Endodermal cell (in vitro differentiated cells): ENCODE measurements at regions not wholly inside any gene's neighbourhood (a gene's known extent, or its start where the extent isn't known, plus 50 kb on each side); places are given as distances from the start of the nearest gene placed in this dataset.

Experiments
- DNase-seq: peaks from one replicate; pipeline ENCODE4 v3.0.0-alpha.2; 2017
- H3K27ac ChIP-seq: 2 replicates; pipeline ENCODE4 v1.5.1; 2013; ENCODE audit warnings: mild to moderate bottlenecking, low read depth, low read length, moderate library complexity
- H3K27me3 ChIP-seq: 2 replicates; pipeline ENCODE4 v1.6.1; 2013; ENCODE audit warnings: mild to moderate bottlenecking, low read length, moderate library complexity; ENCODE audit not compliant: insufficient read depth, control insufficient read depth, poor library complexity, severe bottlenecking
- H3K36me3 ChIP-seq: 2 replicates; pipeline ENCODE4 v1.7.0; 2013; ENCODE audit warnings: mild to moderate bottlenecking, low read length, moderate library complexity; ENCODE audit not compliant: control insufficient read depth, insufficient read depth
- H3K4me1 ChIP-seq: one replicate; pipeline ENCODE4 v1.7.0; 2013; ENCODE audit warnings: low read length; ENCODE audit not compliant: control insufficient read depth, insufficient read depth
- H3K4me3 ChIP-seq: 2 replicates; pipeline ENCODE4 v1.5.1; 2013; ENCODE audit warnings: mild to moderate bottlenecking, low read length, moderate library complexity
- H3K9ac ChIP-seq: 2 replicates; pipeline ENCODE4 v1.6.1; 2013; ENCODE audit warnings: mild to moderate bottlenecking, low read length, moderate library complexity; ENCODE audit not compliant: poor library complexity, severe bottlenecking; ENCODE audit errors: extremely low read depth
- H3K9me3 ChIP-seq: 2 replicates; pipeline ENCODE4 v1.6.1; 2013; ENCODE audit warnings: mild to moderate bottlenecking, low read length, moderate library complexity; ENCODE audit not compliant: control insufficient read depth
- H3K27ac Mint-ChIP-seq: 2 replicates; pipeline ENCODE4 v1.8.0; 2020; ENCODE audit warnings: mixed read lengths
- H3K27me3 Mint-ChIP-seq: 2 replicates; pipeline ENCODE4 v1.8.0; 2021; ENCODE audit warnings: mild to moderate bottlenecking, mixed read lengths; ENCODE audit not compliant: insufficient read depth
- H3K36me3 Mint-ChIP-seq: 2 replicates; pipeline ENCODE4 v1.8.0; 2020; ENCODE audit warnings: low read depth, mixed read lengths
- H3K4me1 Mint-ChIP-seq: 2 replicates; pipeline ENCODE4 v1.8.0; 2020; ENCODE audit warnings: mixed read lengths
- H3K4me3 Mint-ChIP-seq: 2 replicates; pipeline ENCODE4 v1.8.0; 2020; ENCODE audit warnings: mild to moderate bottlenecking, moderate library complexity, mixed read lengths
- H3K9me3 Mint-ChIP-seq: 2 replicates; pipeline ENCODE4 v1.8.0; 2020; ENCODE audit warnings: mild to moderate bottlenecking, mixed read lengths
- WGBS, 2 experiments: methylation state at CpG; one replicate each; pipeline versions ENCODE4 v1.1.5 to v1.1.7; 2013; ENCODE audit warnings: missing lambda C conversion rate in 2 of 2, mixed read lengths in 1 of 2; ENCODE audit not compliant: insufficient coverage in 1 of 2, insufficient read length in 1 of 2; 5-methylcytosine and 5-hydroxymethylcytosine counted together
- TF ChIP-seq, protein P1 (sequence below): fragments of 200-600 bp; sonication (generic); conservative IDR thresholded peaks from 2 replicates; pipeline ENCODE4 v1.5.0; 2021; ENCODE audit warnings: antibody characterized with exemption, mild to moderate bottlenecking

GRCh38 chr6:44615621-44616020 is 228.1 kb downstream of the CDC5L start:
- no peaks in the 10 kb centered on the region for H3K27me3 ChIP-seq
- H3K27ac Mint-ChIP-seq: no peak overlapping the region
- no peak overlapping the region for H3K27ac ChIP-seq
- H3K9me3 ChIP-seq: no peaks in the 10 kb centered on the region
- TF ChIP-seq, protein P1, sequence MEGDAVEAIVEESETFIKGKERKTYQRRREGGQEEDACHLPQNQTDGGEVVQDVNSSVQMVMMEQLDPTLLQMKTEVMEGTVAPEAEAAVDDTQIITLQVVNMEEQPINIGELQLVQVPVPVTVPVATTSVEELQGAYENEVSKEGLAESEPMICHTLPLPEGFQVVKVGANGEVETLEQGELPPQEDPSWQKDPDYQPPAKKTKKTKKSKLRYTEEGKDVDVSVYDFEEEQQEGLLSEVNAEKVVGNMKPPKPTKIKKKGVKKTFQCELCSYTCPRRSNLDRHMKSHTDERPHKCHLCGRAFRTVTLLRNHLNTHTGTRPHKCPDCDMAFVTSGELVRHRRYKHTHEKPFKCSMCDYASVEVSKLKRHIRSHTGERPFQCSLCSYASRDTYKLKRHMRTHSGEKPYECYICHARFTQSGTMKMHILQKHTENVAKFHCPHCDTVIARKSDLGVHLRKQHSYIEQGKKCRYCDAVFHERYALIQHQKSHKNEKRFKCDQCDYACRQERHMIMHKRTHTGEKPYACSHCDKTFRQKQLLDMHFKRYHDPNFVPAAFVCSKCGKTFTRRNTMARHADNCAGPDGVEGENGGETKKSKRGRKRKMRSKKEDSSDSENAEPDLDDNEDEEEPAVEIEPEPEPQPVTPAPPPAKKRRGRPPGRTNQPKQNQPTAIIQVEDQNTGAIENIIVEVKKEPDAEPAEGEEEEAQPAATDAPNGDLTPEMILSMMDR: no peak
- H3K4me1 Mint-ChIP-seq: peaks cover 4% of the 10 kb centered on the region
- H3K27me3 Mint-ChIP-seq: no peaks in the 10 kb centered on the region
- H3K4me1 ChIP-seq: no peaks in the 10 kb centered on the region
- H3K36me3 ChIP-seq: no peaks in the 10 kb centered on the region
- no peak for DNase-seq
- 96% methylated on average over 3 of the region's 3 CpGs; no CpG with 5 or more reads in 1 of the 2 experiments for WGBS, 2 experiments
- no peak overlapping the region for H3K4me3 Mint-ChIP-seq
- H3K4me3 ChIP-seq: no peak overlapping the region
- H3K36me3 Mint-ChIP-seq: no peaks in the 10 kb centered on the region
- H3K9ac ChIP-seq: no peak overlapping the region
- no peaks in the 10 kb centered on the region for H3K9me3 Mint-ChIP-seq

DNA sequence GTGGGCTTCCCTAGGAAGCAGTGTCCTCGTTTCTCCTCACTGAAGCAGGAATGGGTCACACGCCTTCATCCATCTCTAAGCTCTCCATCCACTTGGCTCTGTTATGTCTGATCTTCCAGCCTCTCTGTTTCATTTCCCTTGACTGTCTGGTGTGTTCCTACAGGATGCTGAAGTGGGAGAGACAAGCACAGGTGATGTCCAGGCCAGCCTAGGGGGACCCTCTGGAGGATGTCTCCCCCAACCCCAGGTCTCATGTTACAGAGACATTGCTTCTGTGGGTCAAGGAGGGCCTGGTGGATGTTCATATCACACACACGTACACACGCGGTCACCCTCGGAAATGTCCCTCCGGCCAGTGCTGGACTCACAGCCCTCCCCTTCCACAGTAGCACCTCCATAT is 229.9 kb downstream of the CDC5L start:
- no peak overlapping the region for H3K4me3 Mint-ChIP-seq
- Histone ChIP-seq H3K27ac (no peak overlapping the region), H3K36me3 (no peaks in the 10 kb centered on the region), H3K9me3 (no peaks in the 10 kb centered on the region), H3K4me1 (no peaks in the 10 kb centered on the region), H3K9ac (no peak overlapping the region), H3K27me3 (no peaks in the 10 kb centered on the region), H3K4me3 (no peak overlapping the region)
- H3K4me1 Mint-ChIP-seq: peaks cover 8% of the 10 kb centered on the region
- no peaks in the 10 kb centered on the region for H3K27me3 Mint-ChIP-seq
- TF ChIP-seq, protein P1: no peak
- DNase-seq: no peak
- no peaks in the 10 kb centered on the region for H3K9me3 Mint-ChIP-seq
- no peaks in the 10 kb centered on the region for H3K36me3 Mint-ChIP-seq
- no peak overlapping the region for H3K27ac Mint-ChIP-seq
- WGBS, 2 experiments: 84 to 90% methylated on average over 4 to 7 of the region's 7 CpGs

DNA sequence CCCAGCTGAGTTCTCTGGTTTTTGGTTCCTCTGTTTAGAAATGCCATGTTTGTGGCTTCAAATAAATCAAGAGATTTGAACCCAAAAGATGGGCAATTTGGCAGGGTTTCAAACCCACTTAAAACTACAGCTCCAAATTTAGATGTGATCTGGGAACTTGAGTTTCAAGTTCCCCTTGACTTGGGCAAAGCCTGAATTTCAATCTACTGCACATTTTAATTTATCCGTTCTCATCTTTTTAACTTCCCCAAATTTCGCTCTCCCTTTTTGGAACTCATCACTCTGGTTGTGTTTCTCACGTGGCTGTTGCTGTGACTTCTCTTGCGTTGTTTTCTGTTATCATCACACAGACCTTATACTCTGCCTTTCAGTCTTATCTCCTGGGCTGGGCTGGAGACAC is 230.9 kb downstream of the CDC5L start:
- TF ChIP-seq, protein P1: no peak
- Mint-ChIP-seq H3K9me3 (no peaks in the 10 kb centered on the region), H3K4me1 (peaks cover 8% of the 10 kb centered on the region), H3K4me3 (no peak overlapping the region), H3K27me3 (no peaks in the 10 kb centered on the region), H3K36me3 (no peaks in the 10 kb centered on the region), H3K27ac (no peak overlapping the region)
- WGBS, 2 experiments: 79 to 85% methylated on average over 3 to 4 of the region's 4 CpGs
- no peaks in the 10 kb centered on the region for H3K9me3 ChIP-seq
- H3K4me1 ChIP-seq: no peaks in the 10 kb centered on the region
- no peaks in the 10 kb centered on the region for H3K27me3 ChIP-seq
- no peak overlapping the region for H3K27ac ChIP-seq
- DNase-seq: no peak
- H3K9ac ChIP-seq: no peak overlapping the region
- no peaks in the 10 kb centered on the region for H3K36me3 ChIP-seq
- H3K4me3 ChIP-seq: no peak overlapping the region
